GM18909 (cell line): ENCODE measurements at regions not wholly inside any gene's neighbourhood (a gene's known extent, or its start where the extent isn't known, plus 50 kb on each side); places are given as distances from the start of the nearest gene placed in this dataset.
"Not testable (repeated sequence)": the region's sequence is repeated elsewhere in the genome, so short reads cannot be mapped to it uniquely, and the experiment has no call there.

ENCODE experiments used
- ATAC-seq: cut with Tn5 transposase; IDR thresholded peaks from one replicate; pipeline ENCODE4 v1.9.1; 2021; ENCODE audit warnings: mild to moderate bottlenecking; ENCODE audit not compliant: unreplicated experiment, poor library complexity

GRCh38 chr9:117932585-117932984, 228.4 kb downstream of the TLR4 start:
- ATAC-seq, result no peak

GRCh38 chr9:117936185-117937130, 232.3 kb downstream of the TLR4 start:
- ATAC-seq, result peak; percentile 100

- ATAC-seq, result no peak
Observed at GRCh38 chr9:117938086-117938485, 233.9 kb downstream of the TLR4 start.

- no peak for ATAC-seq
Observed at GRCh38 chr9:117938896-117939295, 234.7 kb downstream of the TLR4 start.

GRCh38 chr9:117944750-117945149, 240.5 kb downstream of the TLR4 start:
- ATAC-seq, result not testable (repeated sequence)

GRCh38 chr9:117945286-117945685, 241.1 kb downstream of the TLR4 start:
- no peak for ATAC-seq

- ATAC-seq, result no peak
Observed at GRCh38 chr9:117951127-117951526, 246.9 kb downstream of the TLR4 start.

GRCh38 chr9:117952581-117952980, 248.4 kb downstream of the TLR4 start:
- no peak for ATAC-seq

GRCh38 chr9:117957267-117957666, 253.1 kb downstream of the TLR4 start:
- ATAC-seq, result no peak

- no peak for ATAC-seq
Observed at GRCh38 chr9:117958726-117959125, 254.5 kb downstream of the TLR4 start.

GRCh38 chr9:117963493-117964090, 259.4 kb downstream of the TLR4 start:
- ATAC-seq, result no peak

GRCh38 chr9:117970276-117971050, 266.3 kb downstream of the TLR4 start:
- ATAC-seq, result no peak

- ATAC-seq, result no peak
Observed at GRCh38 chr9:117974108-117974507, 269.9 kb downstream of the TLR4 start.

GRCh38 chr9:117979914-117980313, 275.7 kb downstream of the TLR4 start:
- ATAC-seq, result no peak

- no peak for ATAC-seq
Observed at GRCh38 chr9:117987945-117988344, 283.7 kb downstream of the TLR4 start.

GRCh38 chr9:117992006-117992405, 287.8 kb downstream of the TLR4 start:
- ATAC-seq, result no peak

GRCh38 chr9:118000581-118000980, 296.4 kb downstream of the TLR4 start:
- ATAC-seq, result no peak

- ATAC-seq, result no peak
Observed at GRCh38 chr9:118003240-118003639, 299.0 kb downstream of the TLR4 start.

GRCh38 chr9:118008246-118008645, 304.0 kb downstream of the TLR4 start:
- no peak for ATAC-seq

GRCh38 chr9:118009614-118010013, 305.4 kb downstream of the TLR4 start:
- no peak for ATAC-seq

GRCh38 chr9:118017607-118018122, 313.5 kb downstream of the TLR4 start:
- ATAC-seq, result no peak
